ENCODE measurements at regions not wholly inside any gene's neighbourhood (a gene's known extent, or its start where the extent isn't known, plus 50 kb on each side); places are given as distances from the start of the nearest gene placed in this dataset.
A peak's percentile ranks its signal among the peaks of the same experiment; 100 is the strongest.

DNA sequence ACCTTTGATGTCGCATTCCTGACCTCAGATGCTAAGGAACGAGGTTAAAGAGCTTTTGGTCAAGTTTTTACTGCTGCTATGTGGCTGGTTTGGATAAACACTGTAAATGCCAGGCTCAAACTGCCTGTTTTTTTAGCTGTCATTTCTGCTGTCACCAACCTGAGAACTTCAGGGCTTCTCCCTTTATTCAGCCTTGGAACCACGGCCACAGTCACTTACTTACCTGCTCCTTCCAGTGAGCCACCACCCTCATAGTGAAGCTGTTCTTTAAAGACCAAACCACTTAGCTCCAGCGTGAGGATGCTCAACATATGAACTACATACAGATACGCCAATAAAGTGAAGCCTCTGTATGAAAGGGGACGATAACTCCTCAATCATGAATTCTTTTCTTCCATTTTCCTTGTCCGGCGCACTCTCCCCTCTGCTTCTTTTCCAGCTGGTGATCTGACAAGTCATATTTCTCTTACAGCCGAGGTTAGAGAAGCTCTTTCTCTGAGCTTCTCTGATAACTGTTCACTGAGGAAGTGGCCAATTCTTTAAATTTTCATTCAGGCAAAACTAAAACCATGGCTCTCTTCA lies 152.8 kb upstream of the ANK2 start:
- no peak for DNase-seq

DNA sequence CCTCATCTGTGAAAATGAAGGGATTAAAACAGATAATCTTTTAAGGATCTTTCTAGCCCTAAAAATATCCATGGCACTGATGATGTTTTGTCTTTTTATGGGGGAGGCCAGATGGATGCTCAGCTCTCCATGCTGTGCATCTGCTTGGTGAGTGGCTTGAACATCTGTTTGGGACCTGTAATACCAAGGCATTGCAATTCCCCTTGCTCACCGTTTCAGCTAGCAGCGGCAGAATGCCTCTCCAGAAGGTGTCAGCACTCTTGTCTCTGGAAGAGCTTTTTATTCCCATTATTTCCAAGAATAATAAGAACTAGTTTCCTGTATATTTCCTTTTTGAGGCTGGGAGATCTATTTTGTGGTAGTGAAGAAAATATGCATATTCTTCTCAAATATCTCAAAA lies 151.9 kb upstream of the ANK2 start:
- DNase-seq: peak; percentile 70

DNA sequence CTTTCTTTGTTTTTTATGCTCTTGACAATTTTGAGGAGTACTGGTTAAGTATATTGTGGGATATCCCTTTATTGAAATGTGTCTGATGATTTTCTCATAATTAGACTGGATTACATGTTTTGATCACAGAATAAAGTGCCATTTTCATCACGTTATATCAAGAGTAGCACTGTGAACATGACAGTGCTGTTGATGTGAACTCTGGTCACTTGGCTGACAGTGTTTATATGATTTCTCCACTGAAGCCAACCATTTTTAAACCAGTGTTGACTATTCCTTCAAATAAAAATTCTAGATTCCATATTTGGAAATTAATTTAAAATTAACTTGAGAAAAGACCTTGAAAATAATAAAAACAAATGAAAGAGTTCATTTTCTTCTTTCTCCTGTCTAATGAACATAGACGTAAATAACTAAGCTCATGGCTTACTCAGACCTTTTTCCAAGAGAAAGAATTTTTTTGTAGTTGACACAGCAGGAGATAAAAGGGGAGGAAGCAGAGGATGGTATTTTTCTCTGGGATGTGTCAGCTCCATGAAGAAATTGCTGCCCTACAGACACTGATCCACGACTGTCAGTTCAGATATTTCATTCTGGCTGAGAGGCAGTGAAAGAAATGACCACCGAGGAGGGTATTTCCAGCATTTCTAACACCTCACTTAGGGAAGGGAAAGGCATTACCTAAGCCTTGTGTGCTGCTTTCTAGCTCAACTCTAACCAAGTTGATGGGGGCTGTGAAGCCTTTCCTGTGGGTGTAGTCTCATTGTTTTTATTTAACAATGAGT lies 150.9 kb upstream of the ANK2 start:
- no peak for DNase-seq

DNA sequence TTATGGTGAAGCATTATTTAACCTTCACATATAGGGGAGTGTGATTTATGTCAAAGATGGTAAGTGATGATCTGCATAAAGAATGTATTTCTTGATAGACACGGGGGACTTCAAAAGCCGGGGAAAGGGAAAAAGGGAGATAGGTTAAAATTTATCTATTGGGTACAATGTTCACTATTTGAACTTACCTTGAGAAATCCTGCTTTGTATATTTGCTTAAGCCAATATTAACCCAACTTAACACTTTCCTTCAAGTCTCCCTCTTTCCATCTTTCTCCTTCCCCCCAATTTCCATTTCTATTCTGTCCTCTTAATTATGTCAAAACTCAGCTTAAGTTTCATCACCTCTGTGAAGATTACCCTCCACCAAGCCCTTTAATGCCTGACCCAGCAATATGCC lies 149.0 kb upstream of the ANK2 start:
- no peak for DNase-seq

DNA sequence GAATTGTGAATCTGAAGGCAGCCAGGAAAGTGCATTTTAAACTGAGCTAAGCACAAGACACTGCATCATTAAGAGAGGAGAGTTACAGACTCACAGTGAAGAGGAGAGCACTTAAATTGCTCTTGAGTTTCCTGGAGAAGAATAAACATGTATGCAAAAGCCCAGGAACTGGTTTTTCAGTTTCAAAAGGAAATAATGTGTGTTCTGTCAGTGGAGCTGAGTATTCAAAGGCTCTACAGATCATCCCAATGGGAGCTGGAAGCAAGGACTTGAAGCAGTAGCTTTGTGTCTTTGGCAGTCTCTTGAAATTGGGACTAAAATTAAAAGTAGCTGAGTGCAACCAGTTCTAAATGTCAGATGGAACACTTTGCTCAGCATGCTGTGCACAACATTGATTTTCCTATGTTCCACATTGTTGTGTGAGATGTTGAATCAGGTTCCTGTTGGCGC lies 147.5 kb upstream of the ANK2 start:
- DNase-seq: no peak

DNA sequence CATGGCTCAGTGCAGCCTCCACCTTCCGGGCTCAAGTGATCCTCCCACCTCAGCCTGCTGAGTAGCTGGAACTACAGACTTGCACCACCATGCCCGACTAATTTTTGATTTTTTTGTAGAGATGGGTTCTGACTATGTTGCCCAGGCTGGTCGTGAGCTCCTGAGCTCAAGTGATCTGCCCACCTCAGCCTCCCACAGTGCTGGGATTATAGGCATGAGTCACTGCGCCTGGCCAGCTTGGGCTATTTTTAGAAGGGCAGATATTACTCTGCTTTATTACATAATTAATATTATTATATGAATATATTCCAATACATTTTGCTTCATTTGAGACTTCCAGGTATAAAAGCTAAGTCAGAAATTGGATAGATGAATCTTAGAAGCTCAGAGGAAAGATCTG lies 143.7 kb upstream of the ANK2 start:
- DNase-seq: no peak

- no peak for DNase-seq
These were observed 140.9 kb upstream of the ANK2 start for GRCh38 chr4:112908511-112908910.

DNA sequence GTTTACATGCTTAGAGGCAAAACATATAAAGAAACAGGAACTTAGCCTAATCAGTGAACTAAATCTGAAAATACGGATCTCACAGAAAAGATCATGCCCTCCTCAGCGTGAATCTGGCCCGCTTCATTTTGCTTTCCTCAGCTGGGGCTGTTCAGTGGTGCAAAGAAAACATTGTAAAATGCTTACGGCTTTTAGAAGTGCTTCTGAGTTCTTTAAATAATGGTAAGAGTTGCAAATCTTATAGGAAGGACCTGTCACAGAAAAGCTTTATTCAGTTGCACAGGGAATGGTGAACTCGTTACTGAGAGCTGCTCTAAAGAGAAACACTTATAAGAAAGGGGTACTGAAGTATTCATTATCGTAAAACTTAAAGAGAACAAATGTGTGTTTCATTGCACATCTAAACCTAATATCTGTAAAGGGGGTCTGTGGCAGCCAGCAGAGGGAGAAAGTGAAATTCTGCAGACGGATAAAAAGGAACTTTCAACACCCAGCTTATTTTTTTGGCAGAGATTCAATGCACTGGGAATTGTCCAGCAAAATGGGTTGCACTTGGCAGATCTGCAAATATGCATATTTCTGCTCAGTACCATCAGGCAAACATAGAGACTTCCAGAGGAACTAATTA lies 139.2 kb upstream of the ANK2 start:
- DNase-seq: no peak

GRCh38 chr4:112916868-112917267 lies 132.6 kb upstream of the ANK2 start:
- no peak for DNase-seq

- no peak for DNase-seq
These were observed 125.9 kb upstream of the ANK2 start for GRCh38 chr4:112923516-112923915.

DNA sequence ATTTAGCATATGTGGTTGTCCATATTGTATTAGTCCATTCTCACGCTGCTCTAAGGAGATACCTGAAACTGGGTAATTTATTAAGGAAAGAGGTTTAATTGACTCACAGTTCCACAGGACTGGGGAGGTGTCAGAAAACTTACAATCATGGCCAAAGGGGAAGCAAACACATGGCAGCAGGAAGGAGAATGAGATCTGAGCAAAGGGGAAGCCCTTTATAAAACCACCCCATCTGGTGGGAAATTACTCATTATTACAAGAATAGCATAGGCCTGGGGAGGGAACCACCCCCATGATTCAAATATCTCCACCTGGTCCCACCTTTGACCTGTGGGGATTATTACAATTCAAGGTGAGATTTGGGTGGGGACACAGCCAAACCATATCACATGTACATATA lies 122.6 kb upstream of the ANK2 start:
- DNase-seq: no peak

GRCh38 chr4:112927544-112927943 lies 121.9 kb upstream of the ANK2 start:
- no peak for DNase-seq

DNA sequence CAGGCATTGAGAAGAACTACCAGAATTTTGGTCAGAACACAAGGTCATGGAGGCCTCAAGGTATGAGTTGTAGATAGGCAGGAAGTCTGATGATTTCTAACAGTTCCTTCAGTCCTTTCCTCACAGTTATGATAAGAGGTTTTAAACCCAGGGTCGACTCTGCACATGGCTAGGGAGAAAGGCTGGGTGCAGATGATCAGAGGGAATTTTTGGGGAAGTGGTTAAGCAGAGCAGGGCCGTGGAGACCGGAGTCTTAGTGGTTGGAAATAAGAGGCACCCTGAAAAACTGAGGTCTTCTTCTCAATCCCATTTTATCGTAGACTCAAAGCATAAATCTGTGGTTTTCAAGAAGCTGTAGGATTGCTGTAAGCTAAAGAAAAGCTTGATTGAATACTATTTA lies 118.5 kb upstream of the ANK2 start:
- DNase-seq: no peak

- DNase-seq: no peak
These were observed 115.7 kb upstream of the ANK2 start for GRCh38 chr4:112933790-112934189.

DNA sequence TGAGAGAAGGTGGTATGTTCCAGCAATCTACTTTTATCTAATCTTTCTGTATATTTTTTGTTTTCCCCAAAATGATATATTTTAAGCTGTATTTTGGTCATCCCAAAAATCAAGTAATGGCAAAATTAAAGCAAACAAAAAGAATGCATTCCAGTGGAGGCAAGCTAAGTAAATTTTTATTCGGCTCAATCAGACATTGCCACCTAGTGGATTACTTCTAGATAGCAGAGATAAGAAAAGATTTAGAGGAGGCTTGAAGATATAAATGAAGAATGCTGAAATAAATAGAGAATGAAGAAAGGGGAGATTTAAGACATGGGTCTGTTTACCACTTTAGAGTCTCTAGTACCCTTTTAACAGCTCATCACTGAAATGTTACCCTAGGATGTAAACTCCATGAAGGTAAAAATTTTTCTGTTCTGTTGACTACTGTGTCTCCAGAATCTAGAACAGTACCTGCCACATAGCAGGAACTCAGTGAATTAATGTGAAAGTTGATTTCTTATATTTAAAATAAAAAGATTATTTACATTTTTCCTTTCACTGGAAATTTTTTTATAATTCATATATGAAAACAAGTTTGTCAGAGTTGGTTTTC lies 110.9 kb upstream of the ANK2 start:
- no peak for DNase-seq

DNA sequence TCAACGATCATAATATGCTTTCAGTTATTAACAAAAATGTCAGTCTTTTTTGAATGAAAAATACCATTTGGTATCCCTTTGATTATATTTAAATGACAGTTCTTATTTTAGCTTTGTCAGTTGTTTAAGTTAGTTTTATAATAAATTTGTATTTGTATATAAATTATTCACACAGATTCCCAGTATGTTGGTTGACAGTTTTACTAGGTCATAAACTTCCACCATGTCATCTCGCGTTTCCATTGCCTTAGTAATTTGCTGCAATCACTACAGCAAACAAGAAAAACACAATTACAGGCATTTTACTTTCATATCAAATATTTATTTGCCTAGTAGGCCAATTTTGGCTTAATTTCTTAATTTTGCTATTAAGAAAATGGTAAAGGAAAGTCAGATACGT lies 109.6 kb upstream of the ANK2 start:
- DNase-seq: no peak

GRCh38 chr4:112940336-112940735 lies 109.1 kb upstream of the ANK2 start:
- no peak for DNase-seq

GRCh38 chr4:112942077-112942476 lies 107.4 kb upstream of the ANK2 start:
- DNase-seq: no peak

GRCh38 chr4:112942997-112943396 lies 106.5 kb upstream of the ANK2 start:
- DNase-seq: no peak

DNA sequence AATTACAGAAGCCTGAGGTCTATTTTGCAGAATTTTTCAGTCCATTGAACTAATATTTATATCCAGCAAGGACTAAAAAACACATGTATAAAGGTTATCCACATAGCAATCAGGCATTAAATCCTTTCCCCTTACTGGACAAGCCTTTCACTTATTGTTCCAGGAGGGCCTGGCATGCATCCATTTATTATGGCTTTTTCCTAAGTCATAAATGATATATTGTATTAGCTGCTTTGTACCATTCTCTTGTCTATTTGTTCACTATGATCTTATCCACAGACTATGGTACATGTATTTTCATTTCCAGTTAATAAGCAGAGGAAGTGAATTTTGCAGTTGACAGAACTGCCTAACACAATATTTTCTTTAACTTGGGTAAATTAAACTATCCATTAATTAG lies 105.4 kb upstream of the ANK2 start:
- DNase-seq: no peak

GRCh38 chr4:112946127-112946526 lies 103.3 kb upstream of the ANK2 start:
- no peak for DNase-seq

DNA sequence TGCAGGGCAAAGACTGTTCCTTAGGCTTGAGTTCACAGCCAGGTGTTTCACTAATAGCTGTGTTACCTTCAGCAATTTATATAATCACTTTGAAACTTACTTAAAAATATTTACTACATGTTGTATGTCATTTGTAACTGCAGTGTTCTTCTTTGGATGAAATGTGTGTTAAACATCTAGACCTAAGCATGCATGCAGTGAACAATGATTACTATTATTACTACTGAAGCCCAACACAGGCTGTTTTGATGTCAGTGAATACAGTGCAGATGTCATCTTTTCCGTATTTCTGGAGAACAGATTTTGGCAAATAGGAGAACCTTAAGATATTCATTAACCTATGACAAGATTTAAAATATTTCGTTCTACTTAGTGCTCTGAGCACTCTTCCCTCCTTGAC lies 101.8 kb upstream of the ANK2 start:
- no peak for DNase-seq

DNA sequence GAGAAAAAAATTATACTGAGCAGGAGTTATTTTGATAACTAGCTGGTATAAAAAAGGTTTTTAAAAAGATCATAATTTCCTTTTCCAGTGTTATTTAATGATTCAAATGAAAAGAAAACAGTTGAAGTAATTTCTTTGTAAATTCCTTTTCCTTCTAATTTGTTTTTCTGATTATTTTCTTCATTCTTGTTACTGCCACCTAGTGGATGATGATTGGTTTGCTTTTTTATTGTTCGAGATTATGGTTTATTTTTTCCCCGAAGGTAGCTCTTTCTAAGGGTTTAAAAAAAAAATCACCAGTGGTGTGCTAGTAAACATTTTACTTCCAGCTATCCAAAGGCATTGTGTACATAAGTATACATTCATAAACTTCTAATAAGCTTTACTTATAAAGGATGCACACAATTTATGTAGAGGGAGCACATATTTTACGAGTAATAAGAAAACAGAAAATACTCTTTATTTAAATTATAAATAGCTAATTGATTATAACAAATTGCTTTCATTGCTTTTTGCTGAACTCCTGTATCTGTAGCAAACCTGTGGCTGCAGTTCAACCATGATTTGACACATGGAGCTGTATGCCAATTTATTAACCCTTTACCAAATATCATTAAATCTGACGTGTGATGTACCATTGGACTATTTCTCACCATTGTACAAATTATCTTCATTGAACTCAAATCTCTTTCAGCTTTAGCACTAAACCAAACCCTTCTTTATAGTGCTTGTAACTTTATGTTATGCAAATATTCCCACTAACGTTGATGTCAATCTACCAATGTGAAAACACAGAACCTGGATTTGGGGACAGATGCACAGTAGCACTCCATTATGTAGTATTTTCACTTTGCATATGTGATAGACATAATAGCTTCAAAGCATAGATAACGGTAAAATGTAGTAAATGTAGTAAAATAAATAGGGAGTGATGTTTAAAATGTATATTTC lies 97.8 kb upstream of the ANK2 start:
- DNase-seq: no peak

All from NCI-H2171 (cell line).